HL-60/S4 treated with retinoic acid at 250 ng/mL for 4 days and 3 days (cell line): ENCODE measurements at regions not wholly inside any gene's neighbourhood (a gene's known extent, or its start where the extent isn't known, plus 50 kb on each side); places are given as distances from the start of the nearest gene placed in this dataset.
"Not testable (repeated sequence)": the region's sequence is repeated elsewhere in the genome, so short reads cannot be mapped to it uniquely, and the experiment has no call there.

Experiments
- in situ Hi-C: fragments of 300-500 bp; cut with MboI; formaldehyde crosslinking; loops from 2 replicates; pipeline ENCODE4 v1.7.0; 2022; ENCODE audit warnings: low sequenced_read_pairs

DNA sequence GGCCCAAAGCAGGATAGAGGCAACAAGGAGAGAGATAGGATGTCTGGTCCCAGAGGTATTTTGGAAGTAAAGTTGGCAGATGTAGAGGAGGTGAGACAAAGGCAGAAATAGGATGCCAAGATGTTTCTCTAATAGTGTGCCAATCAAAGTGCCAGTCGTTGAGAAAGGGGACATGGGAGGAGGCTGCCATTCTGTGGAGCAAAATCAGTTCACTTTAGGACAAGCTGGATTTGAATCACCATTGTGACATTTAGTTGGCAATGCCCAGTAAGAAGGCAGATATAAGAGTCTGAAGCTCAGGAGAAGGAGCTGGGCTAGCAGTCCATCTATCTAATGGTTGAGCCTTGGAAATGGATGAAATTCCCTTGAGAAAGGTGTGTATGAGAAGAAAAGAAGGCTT lies 53.8 kb downstream of the ADRB2 start:
- in situ Hi-C loops: no loop called here

DNA sequence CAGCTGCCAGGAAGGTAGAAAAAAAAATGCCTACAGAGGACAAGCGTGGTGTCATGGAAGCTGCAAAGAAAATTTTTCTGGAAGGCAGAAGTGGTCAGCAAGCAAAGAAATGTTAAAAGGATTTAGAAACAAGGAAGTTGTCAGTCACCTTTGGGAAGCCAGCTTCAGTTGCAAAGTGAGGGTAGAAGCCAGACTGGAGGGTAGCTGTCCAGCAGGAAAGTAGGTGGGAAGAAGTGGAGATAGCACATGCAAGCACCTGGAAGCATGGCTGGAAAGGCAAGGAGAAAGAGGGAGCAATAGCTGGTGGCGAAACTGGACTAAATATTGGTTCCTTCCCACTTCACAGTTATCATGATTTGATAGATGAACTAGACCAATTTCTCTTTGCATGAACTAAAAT lies 54.3 kb downstream of the ADRB2 start:
- in situ Hi-C loops: no loop called here

DNA sequence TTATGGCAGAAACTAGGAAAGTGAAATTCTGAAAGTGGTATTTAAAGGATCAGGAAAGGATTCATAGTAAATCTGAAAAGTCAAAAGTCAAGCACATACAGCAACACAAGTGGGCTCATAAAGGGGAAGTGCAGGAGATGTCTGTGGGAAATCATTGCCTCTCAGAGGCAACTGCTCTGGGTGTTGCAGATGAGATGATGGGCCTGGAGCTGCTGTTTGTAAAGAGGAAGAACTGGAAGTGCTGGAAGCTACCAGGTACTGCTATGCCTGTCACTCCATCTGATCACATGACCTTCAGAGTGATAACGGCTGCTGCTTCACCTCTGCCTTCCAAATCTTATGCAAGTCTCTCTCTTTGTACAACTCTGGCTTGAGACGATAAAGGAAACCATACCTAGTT lies 55.9 kb downstream of the ADRB2 start:
- in situ Hi-C loops: no loop called here

DNA sequence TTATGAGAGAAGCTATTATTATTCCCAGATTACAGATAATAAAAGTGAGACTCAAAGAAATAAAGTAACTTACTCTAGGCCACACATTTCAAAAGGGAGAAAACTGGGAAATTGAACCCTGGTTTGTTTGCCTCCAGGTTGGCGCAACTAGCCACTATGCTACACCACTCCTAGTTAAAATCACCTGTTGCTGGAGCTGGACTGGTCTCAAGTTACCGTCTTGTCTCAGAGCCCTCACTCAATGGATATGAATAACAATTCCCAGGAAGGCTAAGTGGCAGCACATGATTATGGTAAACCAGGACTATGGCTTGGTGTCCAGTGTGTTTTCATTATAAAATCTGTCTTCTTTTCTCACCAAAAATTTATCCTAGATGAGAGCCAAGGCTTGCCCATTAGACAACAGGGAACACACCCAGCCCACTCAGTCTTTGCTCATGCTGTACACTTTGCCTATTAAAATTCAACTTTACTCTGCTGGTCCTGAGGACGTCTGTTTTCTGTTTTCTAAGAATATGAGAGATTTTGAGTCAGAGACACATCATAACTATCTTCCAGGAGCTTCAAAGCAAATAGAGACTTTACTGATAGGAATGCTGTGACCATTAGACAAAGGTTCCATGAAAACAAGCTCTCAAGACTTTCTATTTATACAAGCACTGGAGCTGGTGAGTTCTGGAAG lies 58.1 kb downstream of the ADRB2 start:
- in situ Hi-C loops: no loop called here

DNA sequence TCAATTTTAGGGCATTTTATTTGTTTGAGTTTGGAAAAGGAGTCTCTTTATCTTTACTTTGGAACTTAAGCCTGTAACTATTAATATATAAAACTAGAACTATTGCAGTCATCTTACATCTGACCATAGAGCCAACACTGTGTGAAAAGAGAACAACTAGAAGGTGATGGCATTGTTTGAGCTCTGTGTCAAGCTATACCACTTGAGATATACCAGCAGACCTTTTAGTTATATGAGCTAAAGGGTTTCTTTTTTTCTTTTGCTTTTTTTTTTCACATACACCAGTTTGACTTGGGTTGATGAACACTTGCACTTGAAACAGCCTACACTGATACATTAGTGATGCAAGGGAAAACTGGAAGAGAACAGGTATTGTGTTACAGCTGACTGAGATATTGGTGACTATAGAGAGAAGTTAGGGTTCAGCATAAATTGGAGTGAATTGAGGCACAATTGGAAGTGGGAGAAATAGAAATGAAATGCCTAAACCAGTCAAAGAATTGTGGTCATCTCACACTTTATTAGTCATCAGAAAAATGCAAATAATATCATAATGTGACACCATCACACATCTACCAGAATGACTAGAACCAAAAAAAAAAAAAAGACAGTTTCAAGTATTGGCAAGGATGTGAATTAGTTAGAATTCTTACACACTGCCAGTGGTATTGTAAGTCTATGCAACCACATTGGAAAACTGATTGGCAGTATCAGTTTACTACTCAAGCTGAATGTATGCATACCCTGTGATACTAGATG lies 60.9 kb downstream of the ADRB2 start:
- in situ Hi-C loops: no loop called here

DNA sequence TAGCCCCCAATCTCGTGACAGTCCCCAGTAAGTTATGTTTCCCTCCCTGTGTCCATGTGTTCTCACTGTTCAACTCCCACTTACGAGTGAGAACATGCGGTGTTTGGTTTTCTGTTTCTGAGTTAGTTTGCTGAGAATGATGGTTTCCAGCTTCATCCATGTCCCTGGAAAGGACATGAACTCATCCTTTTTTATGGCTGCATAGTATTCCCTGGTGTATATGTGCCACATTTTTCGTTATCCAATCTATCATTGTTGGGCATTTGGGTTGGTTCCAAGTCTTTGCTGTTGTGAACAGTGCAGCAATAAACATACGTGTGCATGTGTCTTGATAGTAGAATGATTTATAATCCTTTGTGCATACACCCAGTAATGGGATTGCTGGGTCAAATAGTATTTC lies 63.5 kb downstream of the ADRB2 start:
- in situ Hi-C loops: not testable (repeated sequence)

DNA sequence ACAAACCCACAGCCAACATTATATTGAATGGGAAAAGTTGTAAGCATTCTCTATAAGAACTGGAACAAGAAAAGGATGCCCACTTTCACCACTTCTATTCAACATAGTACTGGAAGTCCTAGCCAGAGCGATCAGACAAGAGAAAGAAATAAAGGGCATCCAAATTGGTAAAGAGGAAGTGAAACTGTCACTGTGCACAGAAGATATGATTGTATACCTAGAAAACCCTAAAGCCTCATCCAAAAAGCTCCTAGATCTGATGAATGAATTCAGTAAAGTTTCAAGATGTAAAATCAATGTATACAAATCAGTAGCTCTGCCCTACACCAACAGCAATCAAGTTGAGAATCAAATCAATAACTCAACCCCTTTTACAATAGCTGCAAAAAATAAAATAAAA lies 69.0 kb downstream of the ADRB2 start:
- in situ Hi-C loops: not testable (repeated sequence)

DNA sequence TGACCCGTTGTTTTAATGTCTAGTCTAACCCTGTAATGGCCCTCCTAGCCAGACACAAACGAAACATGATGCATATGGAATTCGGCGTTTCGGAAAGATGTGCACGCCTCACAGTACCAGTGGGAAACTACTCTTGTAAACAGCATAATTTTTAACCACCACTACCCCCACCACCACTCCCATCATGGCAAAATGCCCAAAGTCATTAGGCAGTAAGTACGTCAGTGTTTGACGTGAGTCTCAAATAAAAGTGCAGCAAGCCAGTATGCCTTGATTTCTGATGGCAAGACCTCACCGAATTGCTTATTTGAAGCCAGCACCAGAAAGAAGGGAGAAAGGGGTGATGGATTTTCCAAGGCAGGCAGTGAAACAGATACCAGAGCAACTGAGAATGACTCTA lies 71.4 kb downstream of the ADRB2 start:
- in situ Hi-C loops: no loop called here

DNA sequence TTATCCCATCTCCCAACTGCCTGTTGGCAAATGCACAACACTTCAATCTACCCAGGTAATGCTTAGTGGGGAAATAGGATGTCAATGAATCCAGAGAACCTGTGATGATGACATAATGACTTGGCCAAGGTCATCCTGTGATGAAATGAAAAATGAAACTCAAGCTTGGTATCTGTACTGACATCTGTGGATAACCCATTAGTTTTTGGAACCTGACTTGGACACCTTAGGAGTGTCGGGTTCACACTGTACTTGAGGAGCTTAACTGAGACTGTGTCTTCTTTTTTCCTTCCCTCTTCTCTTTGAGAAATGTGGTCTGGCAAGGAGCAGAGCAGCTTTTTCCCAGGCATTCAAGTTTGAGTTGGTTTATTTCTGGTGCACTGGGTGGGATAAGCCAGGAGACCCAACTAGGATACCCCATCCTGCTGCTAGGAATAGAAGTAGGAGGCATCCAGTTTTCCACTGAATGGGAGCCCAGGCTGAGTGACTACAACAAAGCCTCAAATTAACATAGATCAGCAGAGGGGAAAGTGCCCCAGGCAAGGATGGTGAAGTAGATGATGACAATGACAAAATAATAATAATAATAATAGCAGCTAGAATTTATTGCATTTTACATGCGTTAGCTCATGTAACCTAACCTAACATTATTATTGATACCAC lies 72.1 kb downstream of the ADRB2 start:
- in situ Hi-C loops: no loop called here

DNA sequence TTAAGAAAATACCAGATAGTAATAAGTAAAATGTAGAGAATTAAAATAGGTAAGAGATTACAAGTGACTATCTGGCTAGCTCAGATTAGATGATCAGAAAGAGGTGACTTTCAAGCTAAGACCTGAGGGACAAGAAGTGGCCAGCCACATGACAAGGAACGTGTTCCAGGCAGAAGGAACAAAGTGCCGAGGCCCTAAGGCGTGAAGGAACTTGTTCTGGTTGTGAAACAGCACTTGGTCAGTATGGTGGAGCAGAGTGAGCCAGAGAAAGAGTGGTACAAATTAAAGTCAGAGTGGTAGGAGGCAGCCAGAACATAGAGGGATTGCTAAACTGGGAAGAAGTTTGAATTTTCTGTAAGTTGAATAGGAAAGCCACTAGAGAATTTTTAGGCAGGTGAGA lies 73.6 kb downstream of the ADRB2 start:
- in situ Hi-C loops: no loop called here

DNA sequence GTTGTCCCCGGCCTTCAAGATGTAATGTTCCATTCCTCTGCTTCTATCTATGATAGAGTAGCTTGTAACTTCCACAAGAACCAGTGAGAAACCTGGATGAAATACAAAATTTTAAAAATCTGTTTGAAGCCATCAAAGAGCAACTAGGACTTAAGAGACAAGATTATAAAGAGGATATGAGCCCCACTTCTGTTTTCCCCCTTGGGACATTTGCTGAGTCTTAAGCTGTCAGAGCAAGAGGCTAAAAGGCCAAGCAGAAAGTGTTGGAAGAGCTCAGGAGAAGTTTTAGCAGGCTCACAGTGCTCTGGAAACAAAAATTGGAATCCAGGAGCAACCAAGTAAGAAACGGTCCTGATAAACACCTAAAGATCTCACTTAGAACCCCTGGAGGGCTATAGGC lies 76.1 kb downstream of the ADRB2 start:
- in situ Hi-C loops: no loop called here

DNA sequence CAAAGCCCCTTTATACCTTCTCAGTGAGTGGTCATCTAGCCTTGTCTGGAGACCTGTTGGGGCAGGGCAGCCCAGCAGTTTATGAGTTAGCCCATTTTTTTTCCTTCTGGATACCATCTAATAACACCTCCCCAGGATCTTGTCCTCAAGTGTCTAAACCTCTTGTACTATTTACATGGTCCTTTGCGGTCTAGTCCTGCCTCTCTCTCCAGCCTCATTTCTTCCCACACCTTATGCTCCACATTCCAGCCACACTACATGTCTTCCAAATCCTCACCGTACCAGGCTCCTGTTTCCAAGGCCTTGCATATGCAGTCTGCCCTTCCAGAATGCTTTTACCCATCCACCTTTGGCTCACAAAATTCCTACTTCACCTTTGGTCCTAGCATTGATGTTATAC lies 77.2 kb downstream of the ADRB2 start:
- in situ Hi-C loops: no loop called here

DNA sequence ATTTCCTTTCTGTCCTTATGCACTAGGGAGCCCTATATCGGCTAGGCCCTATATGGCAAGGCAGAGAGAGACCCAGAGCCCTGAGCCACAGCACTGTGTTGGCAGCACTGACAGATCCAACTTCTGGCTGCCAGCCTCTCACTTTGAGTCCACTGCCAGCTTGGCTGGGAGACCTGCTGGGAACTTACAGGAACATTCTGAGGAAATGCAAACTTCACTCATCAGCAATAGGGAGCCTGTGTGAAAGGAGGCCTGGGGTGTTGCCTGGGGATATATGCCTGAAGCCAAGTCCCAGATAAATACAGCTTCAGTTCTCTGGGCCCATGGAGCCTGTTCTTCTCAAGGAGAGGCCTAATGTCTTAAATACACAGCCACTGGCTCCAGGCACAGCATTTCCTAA lies 78.0 kb downstream of the ADRB2 start:
- in situ Hi-C loops: no loop called here

DNA sequence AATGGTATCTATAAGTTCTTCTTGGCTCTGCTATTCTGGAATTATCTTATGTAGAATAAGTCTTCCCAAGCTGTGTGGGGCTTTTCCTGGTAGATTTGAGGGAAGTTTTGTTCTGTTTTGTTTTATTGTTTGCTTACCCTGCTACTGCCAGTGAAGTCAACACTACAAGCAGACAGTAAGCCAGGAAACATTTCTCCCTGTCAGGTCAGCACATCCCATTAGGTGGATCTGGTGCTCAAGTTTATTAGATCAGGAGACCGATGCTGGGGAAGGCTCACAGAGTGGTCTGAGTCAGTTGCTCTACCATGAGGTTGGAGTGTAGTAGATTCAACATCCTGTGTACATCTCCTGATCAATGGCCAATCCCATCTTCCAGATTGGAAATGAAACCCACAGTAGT lies 79.1 kb downstream of the ADRB2 start:
- in situ Hi-C loops: no loop called here

DNA sequence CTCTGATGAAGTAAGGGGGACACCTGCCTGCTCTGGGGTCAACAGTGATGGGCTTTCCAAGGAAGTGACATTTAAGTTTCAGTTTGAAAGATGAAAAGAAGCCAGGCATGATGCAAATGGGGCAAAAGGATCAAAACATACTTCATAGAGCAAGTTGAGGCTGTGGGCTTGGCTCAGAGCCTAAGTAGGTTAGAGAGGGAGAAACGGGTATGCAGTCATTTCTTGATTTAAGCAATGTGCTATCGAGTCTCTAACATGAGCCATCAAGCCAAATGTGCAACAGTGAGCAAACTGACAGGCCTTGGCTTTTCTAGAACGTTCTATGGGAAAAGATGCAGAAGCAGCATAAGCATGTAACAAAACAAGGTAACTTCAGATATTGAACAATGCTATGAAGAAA lies 80.6 kb downstream of the ADRB2 start:
- in situ Hi-C loops: no loop called here

DNA sequence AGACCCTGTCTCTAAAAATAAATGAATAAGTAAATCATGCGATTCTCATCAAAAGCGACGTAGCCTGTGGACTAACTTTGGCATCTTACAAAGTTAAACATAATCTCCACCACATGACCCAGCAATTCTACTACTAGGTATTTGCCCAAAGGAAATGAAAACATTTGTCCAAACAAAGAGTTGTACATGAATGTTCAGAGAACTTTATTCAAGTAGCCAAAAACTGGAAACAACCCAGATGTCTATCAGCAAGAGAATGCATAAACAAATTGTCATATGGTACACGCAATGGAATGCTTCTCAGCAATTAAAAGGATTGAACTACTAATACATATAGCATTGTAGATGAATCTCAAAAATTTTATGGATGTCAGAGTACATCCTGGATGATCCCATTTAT lies 82.6 kb downstream of the ADRB2 start:
- in situ Hi-C loops: no loop called here

DNA sequence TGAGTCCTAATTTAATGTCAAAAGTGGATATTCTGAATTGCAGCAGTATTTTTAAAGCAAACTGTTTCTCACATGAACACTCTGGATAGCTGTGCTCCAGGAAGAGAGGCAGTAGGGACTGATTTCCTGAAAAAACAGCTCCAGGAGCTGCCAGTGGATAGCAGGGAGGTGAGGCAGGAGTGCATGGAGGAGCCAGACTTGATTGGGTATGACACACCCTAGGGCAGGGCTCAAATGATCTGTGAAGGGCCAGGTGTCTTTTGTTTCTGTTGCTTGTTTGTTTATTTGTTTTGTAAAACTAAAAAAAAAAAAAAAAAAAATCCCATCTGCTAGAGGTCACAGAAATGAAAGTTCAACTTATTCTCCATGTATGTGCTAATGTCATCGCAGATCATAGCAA lies 83.4 kb downstream of the ADRB2 start:
- in situ Hi-C loops: no loop called here

DNA sequence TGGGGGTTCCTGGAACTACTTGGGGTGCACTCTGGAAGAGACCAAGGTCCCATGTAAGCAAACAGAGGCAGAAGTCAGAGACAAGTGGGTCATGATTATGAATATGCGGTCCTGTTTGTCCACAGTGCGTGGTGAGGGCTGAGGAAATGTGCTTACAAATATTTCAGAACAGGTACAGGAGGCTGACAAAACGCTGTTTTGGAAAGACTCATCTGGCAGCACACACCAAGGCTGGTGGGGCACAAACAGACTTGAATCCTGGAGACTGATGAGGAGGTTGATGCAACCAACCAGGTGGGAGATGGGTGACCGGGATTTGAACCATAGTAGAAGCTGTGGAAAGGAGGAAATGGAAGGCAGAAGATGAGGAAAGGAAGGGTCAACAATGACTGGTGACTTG lies 83.8 kb downstream of the ADRB2 start:
- in situ Hi-C loops: no loop called here

DNA sequence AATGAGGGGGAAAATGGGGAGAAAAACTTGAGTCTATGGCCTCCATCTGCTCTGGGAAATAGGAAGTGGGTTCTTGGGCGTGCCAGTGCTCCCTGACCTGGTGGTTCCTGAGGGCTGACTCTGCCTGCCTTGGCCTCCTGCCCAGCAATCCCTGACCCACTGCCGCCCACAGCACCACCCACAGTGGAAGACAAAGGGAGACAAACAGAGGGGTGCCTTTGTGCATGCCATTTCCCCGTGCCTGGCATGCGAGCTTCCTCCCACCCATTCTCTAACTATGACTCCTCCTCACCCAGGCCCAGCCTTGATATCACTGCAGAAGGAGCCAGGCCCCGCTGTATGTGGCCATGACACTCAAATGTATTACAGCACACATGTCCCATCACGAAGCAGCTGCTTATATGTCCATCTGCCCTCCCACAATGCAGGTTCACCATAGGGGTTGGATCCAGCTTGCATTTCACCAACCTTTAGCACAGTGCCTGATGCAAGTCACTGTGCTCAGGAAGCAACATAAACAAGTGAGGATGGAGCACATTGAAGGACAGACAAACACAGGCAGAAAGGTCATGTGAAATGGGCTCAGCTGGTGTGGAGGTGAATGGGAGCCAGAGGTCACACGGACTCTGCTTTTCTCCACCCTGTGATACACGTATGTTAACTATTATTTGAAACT lies 84.4 kb downstream of the ADRB2 start:
- in situ Hi-C loops: no loop called here

DNA sequence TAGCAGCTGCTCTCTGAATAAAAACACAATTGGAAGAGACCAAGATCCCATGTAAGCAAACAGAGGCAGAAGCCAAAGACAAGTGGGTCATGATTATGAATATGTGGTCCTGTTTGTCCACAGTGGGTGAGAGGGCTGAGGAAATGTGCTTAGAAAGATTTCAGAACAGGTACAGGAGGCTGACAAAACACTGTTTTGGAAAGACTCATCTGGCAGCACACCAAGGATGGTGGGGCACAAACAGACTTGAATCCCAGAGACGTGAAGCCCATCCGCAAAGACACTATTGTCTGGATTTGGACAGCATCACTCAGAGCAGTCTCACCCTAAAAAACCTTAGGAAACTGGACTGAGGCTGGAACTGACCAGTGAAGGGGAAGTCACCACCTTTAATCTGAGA lies 85.0 kb downstream of the ADRB2 start:
- in situ Hi-C loops: no loop called here

DNA sequence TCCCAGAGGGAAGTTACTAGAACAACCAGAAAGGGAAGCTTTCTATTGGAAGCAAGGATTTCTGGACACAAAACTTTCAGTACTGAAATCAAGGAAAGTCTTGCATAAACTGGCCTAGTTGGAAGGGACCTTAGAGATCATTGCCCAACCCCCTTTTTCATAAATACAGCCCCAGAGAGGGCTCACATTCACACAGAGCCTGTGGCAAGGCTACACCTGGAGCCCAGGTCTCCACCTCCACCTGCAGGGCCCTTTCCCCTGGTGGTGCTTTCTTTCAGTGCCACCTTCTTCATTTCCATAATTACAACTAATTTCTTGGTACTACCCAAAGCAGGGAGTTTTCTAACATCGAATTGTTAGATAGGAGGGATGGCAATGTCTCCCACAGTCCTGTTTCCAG lies 85.7 kb downstream of the ADRB2 start:
- in situ Hi-C loops: no loop called here
